ENCODE measurements at regions not wholly inside any gene's neighbourhood (a gene's known extent, or its start where the extent isn't known, plus 50 kb on each side); places are given as distances from the start of the nearest gene placed in this dataset.

DNA sequence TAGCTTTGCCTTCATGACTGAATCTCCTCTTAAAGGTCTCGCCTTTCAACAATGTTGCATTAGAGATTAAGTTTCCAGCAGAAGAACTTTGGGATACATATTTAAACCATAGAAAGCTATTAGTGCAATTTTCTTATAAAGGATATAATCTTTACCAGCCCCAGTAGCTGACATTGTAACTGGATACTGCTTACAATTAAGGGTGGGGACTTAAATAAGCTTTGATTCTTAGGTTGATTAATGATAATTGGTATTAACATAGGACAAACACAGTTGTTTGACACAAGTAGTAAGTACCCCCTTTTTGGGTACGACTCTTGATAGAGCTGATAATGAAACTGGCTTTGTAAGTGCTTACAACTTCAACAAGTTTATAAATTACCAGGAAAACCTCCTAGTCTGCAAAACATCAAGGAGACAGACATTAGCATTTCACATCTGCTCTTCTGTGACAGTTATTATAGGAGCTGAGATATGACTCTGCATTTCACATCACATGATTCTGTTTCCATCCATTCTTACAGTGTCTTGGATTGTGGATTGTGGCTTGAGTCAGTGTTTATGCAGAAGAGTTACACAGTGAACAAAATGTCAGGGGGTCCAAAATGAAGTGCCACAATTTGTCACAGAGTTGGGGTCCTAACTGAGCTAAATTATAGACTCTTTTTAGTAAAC, 249.1 kb upstream of the E2F7 start:
- H3K4me1 Mint-ChIP-seq (ENCODE audit: low read depth in 2 of 2) = no peaks in the 10 kb centered on the region
- ATAC-seq (replicated peaks) (no peak), DNase-seq (no peak)
- H3K27me3 Mint-ChIP-seq = no peaks in the 10 kb centered on the region
- no peak overlapping the region for H3K4me3 Mint-ChIP-seq
- H3K36me3 Mint-ChIP-seq (ENCODE audit: insufficient read depth) = no peaks in the 10 kb centered on the region
- H3K9me3 Mint-ChIP-seq = no peaks in the 10 kb centered on the region
- no peak overlapping the region for H3K27ac Mint-ChIP-seq

DNA sequence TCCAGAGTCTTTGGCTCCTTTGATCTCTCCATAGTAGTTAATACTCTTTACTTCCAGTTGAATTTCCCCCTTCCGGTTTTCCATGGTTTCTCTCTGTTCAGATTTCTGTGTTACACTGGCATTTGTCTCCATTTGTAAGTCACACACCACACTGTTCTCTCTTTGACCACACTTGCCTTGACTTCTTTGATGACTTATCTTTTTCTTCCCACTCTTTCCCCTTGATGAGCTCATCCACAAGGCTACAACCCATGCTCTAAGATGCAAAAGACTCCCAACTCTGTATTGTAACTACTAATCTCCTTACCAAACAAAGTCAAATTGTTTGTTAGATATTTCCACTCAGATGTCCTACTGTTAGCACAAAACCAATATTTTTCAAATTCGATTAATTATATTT, 242.7 kb upstream of the E2F7 start:
- Mint-ChIP-seq H3K27ac (no peak overlapping the region), H3K36me3 (ENCODE audit: insufficient read depth) (no peaks in the 10 kb centered on the region), H3K4me1 (ENCODE audit: low read depth in 2 of 2) (no peaks in the 10 kb centered on the region), H3K4me3 (no peak overlapping the region), H3K9me3 (no peaks in the 10 kb centered on the region), H3K27me3 (no peaks in the 10 kb centered on the region)
- DNase-seq (no peak), ATAC-seq (replicated peaks) (no peak)

GRCh38 chr12:77300811-77301210, 235.4 kb upstream of the E2F7 start:
- H3K27ac Mint-ChIP-seq = no peak overlapping the region
- no peak for DNase-seq

DNA sequence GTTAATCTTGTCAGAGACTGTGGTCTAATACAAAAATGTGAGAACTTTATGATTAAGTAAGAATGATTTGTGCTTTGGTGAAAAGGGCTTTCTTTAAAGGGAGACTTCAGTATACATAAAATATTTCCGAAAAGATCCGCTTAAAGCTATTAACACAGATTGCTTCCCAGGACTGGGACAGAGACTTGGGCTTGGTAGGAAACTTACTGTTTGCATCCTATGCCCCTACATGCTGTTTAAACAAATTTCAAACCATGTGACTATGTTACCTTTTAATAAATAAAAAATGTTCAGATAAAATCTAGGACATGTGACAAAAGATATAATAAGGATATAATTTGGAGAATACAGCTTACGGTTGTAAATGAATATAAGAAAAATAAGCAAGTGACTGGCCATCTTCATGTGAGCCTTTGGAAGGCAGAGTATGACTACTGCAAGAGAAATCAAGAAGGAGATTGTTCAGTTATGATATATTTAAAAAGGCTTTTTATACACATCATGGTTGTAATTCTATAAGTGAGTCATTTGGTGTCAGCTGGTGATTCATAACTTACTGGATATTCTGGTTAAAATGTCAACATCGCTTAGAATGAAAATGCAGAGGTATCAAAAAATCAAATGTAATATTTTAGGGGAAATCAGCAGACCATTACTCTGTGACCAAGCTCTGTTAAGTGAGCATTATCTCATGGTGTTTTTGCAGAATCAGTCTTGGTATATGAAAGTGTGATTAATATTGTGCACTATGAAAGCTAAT, 234.7 kb upstream of the E2F7 start:
- DNase-seq (no peak), ATAC-seq (replicated peaks) (no peak)
- Mint-ChIP-seq H3K27me3 (no peaks in the 10 kb centered on the region), H3K4me3 (no peak overlapping the region), H3K36me3 (ENCODE audit: insufficient read depth) (no peaks in the 10 kb centered on the region), H3K9me3 (peaks cover 0 to 4% of the 10 kb centered on the region in 2 donors), H3K4me1 (ENCODE audit: low read depth in 2 of 2) (no peaks in the 10 kb centered on the region), H3K27ac (no peak overlapping the region)

More at GRCh38 chr12:77300811-77301210, 235.4 kb upstream of the E2F7 start:
- H3K9me3 Mint-ChIP-seq = no peaks in the 10 kb centered on the region
- no peak for ATAC-seq (replicated peaks)
- H3K36me3 Mint-ChIP-seq (ENCODE audit: insufficient read depth) = no peaks in the 10 kb centered on the region
- H3K27me3 Mint-ChIP-seq = no peaks in the 10 kb centered on the region
- H3K4me1 Mint-ChIP-seq (ENCODE audit: low read depth in 2 of 2) = no peaks in the 10 kb centered on the region
- no peak overlapping the region for H3K4me3 Mint-ChIP-seq

GRCh38 chr12:77299001-77299400, 233.6 kb upstream of the E2F7 start:
- Mint-ChIP-seq H3K4me1 (ENCODE audit: low read depth in 2 of 2) (no peaks in the 10 kb centered on the region), H3K9me3 (peaks cover 0 to 10% of the 10 kb centered on the region in 2 donors), H3K4me3 (no peak overlapping the region), H3K27ac (no peak overlapping the region), H3K36me3 (ENCODE audit: insufficient read depth) (no peaks in the 10 kb centered on the region), H3K27me3 (no peaks in the 10 kb centered on the region)
- ATAC-seq (replicated peaks) (no peak), DNase-seq (no peak)

DNA sequence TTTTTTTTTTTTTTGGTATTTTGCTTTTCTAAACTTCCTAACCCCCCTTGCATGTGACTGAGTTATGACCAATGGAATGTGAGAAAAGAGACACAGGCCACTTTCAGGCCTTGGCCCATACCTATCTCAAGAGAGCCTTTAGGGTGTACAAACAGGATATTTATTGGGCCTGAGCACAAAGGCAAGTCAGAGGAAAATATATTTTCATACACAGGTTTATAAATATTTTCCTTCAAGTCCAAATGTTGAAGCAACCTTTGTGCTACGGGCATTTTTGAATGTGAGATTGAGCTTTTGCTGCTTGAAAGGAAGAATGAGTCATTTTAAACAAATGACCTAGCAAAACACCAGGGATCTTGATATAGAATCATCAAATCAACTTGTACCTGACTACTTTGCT, 228.6 kb upstream of the E2F7 start:
- no peak for ATAC-seq (replicated peaks)
- peaks cover 2 to 13% of the 10 kb centered on the region in 2 donors for H3K9me3 Mint-ChIP-seq
- no peaks in the 10 kb centered on the region for H3K27me3 Mint-ChIP-seq
- H3K27ac Mint-ChIP-seq = no peak overlapping the region
- no peak for DNase-seq
- no peak overlapping the region for H3K4me3 Mint-ChIP-seq
- H3K4me1 Mint-ChIP-seq (ENCODE audit: low read depth in 2 of 2) = no peaks in the 10 kb centered on the region
- H3K36me3 Mint-ChIP-seq (ENCODE audit: insufficient read depth) = no peaks in the 10 kb centered on the region

DNA sequence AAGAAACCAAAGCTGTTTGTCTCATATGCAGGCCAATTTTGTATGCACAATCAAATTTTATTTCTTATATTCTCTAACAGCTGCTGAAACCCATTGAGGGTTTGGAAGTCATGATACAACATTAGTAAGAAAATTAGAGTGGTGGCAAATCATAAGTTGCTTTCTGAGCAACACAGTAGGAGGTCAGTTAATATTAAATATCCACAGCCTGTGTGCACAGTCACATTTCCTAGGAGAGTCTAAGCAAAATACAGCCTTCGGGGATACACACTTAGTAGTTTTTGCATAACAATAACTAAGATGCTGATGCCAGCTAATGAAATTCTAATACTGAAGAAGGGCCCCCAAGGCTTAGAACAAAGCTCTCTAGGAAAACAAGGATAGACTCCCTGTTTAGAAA, 209.6 kb upstream of the E2F7 start:
- no peaks in the 10 kb centered on the region for H3K36me3 Mint-ChIP-seq (ENCODE audit: insufficient read depth)
- DNase-seq (no peak), ATAC-seq (replicated peaks) (no peak)
- H3K27ac Mint-ChIP-seq = no peak overlapping the region
- no peaks in the 10 kb centered on the region for H3K4me1 Mint-ChIP-seq (ENCODE audit: low read depth in 2 of 2)
- H3K27me3 Mint-ChIP-seq = no peaks in the 10 kb centered on the region
- H3K4me3 Mint-ChIP-seq = no peak overlapping the region
- peaks cover 4 to 5% of the 10 kb centered on the region in 2 donors for H3K9me3 Mint-ChIP-seq

GRCh38 chr12:77273898-77274297, 208.5 kb upstream of the E2F7 start:
- ATAC-seq (replicated peaks) (no peak), DNase-seq (no peak)
- H3K27me3 Mint-ChIP-seq = no peaks in the 10 kb centered on the region
- H3K27ac Mint-ChIP-seq = no peak overlapping the region
- H3K36me3 Mint-ChIP-seq (ENCODE audit: insufficient read depth) = no peaks in the 10 kb centered on the region
- H3K4me1 Mint-ChIP-seq (ENCODE audit: low read depth in 2 of 2) = no peaks in the 10 kb centered on the region
- peaks cover 4 to 5% of the 10 kb centered on the region in 2 donors for H3K9me3 Mint-ChIP-seq
- H3K4me3 Mint-ChIP-seq = no peak overlapping the region

DNA sequence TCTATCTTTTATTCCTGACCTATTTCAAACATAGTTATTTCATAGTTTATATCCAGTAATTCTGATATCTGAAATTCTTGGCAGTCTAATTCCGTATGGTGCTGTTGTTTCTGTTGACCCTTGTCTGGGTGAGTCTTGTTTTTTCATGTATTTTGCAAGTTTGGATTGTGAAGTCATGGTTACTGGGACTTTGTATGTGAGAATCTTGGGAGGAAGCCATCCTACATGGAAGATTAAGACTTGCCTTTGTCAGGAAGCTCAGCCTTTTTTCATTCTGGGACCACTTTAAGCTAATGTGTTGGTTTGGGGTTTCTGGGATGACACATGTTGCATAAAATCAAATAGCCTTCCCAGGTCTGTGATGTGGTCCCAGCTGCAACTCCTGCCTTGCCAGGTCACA, 191.6 kb upstream of the E2F7 start:
- H3K9me3 Mint-ChIP-seq = no peaks in the 10 kb centered on the region
- no peaks in the 10 kb centered on the region for H3K27me3 Mint-ChIP-seq
- H3K36me3 Mint-ChIP-seq (ENCODE audit: insufficient read depth) = no peaks in the 10 kb centered on the region
- H3K27ac Mint-ChIP-seq = no peak overlapping the region
- no peak for ATAC-seq (replicated peaks)
- no peak for DNase-seq
- no peaks in the 10 kb centered on the region for H3K4me1 Mint-ChIP-seq (ENCODE audit: low read depth in 2 of 2)
- H3K4me3 Mint-ChIP-seq = no peak overlapping the region

DNA sequence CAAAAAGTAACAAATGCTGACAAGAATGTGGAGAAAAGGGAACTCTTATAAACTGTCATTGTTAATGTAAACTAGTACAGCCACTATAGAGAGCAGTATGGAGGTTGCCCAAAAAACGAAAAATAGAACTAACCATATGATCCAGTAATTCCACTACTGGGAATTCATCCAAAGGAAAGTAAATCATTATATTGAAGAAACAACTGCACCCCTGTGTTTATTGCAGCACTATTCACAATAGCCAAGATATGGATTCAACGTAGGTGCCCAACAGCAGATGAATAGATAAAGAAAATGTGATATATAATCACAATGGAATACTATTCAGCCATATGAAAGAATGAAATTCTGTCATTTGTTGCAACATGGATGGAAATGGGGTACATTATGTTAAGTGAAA, 188.0 kb upstream of the E2F7 start:
- H3K27ac Mint-ChIP-seq = no peak overlapping the region
- no peaks in the 10 kb centered on the region for H3K36me3 Mint-ChIP-seq (ENCODE audit: insufficient read depth)
- no peaks in the 10 kb centered on the region for H3K27me3 Mint-ChIP-seq
- H3K4me1 Mint-ChIP-seq (ENCODE audit: low read depth in 2 of 2) = no peaks in the 10 kb centered on the region
- DNase-seq (no peak), ATAC-seq (replicated peaks) (no peak)
- no peak overlapping the region for H3K4me3 Mint-ChIP-seq
- H3K9me3 Mint-ChIP-seq = no peaks in the 10 kb centered on the region

DNA sequence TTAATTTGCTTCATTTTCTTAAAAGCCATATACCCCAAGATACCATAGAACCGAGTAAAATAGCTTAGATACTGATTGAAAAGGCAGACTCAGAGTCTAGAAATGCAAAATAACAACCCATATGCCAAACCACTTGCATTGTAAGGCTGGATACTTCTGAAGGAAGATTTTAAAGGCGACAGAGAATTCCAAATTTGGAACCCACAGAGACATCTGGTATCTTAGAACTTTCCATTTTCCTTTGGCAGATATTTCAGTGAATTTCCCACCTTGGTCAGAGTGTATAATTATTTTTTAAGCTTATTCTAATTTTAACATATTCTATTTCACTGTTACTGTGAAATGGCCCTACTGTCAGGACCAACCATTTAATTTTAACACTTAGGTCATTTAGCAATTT, 186.4 kb upstream of the E2F7 start:
- no peak overlapping the region for H3K4me3 Mint-ChIP-seq
- no peaks in the 10 kb centered on the region for H3K27me3 Mint-ChIP-seq
- H3K36me3 Mint-ChIP-seq (ENCODE audit: insufficient read depth) = no peaks in the 10 kb centered on the region
- ATAC-seq (replicated peaks) (no peak), DNase-seq (no peak)
- H3K9me3 Mint-ChIP-seq = peaks cover 0 to 5% of the 10 kb centered on the region in 2 donors
- H3K27ac Mint-ChIP-seq = no peak overlapping the region
- no peaks in the 10 kb centered on the region for H3K4me1 Mint-ChIP-seq (ENCODE audit: low read depth in 2 of 2)

- Mint-ChIP-seq H3K36me3 (ENCODE audit: insufficient read depth) (no peaks in the 10 kb centered on the region), H3K4me1 (ENCODE audit: low read depth in 2 of 2) (no peaks in the 10 kb centered on the region), H3K9me3 (peaks cover 0 to 5% of the 10 kb centered on the region in 2 donors), H3K27ac (no peak overlapping the region), H3K4me3 (no peak overlapping the region), H3K27me3 (no peaks in the 10 kb centered on the region)
- DNase-seq (no peak), ATAC-seq (replicated peaks) (no peak)
Observed at GRCh38 chr12:77249892-77250291, 184.5 kb upstream of the E2F7 start.

DNA sequence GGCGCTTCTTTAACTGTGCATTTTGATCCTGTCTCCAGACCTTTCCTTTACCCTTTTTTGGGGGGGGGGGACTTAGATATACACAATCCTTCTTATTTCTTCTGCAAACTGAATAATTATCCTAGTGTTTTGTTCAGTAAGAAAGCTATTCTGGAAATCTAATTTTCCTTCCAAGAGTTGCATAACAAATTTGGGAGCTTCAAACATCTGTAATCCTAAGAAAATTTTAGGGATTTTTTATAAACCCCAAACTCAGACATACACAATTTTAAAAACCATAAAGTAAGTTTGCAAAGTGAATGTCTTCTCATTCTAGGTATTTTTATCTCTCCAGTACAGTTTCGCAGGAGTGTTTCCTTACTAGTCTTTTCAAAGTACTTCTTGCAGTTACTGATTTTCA, 182.7 kb upstream of the E2F7 start:
- Mint-ChIP-seq H3K4me1 (ENCODE audit: low read depth in 2 of 2) (no peaks in the 10 kb centered on the region), H3K36me3 (ENCODE audit: insufficient read depth) (no peaks in the 10 kb centered on the region), H3K9me3 (peaks cover 0 to 5% of the 10 kb centered on the region in 2 donors), H3K27me3 (no peaks in the 10 kb centered on the region), H3K27ac (no peak overlapping the region), H3K4me3 (no peak overlapping the region)
- DNase-seq (no peak), ATAC-seq (replicated peaks) (no peak)

DNA sequence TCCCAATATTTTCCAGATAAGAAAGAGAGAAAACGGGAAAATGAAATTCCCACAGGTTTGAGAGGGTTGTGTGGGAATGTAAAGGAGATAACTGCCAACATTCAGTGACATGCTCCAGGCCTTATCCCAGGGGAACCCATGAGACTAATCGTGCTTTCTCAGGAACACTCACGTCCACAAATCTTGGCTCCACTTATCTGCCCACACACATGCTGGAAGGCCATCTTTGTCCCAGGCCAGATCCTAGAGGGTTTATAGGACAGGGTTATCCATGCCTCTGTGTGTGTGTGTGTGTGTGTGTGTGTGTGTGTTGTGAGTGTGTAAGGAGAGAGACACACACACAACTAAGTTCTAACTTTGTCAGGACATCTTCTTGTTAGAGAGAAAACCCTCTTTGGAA, 182.2 kb upstream of the E2F7 start:
- H3K4me3 Mint-ChIP-seq = no peak overlapping the region
- H3K4me1 Mint-ChIP-seq (ENCODE audit: low read depth in 2 of 2) = no peaks in the 10 kb centered on the region
- H3K27me3 Mint-ChIP-seq = no peaks in the 10 kb centered on the region
- H3K9me3 Mint-ChIP-seq = peaks cover 0 to 5% of the 10 kb centered on the region in 2 donors
- DNase-seq (no peak), ATAC-seq (replicated peaks) (no peak)
- H3K27ac Mint-ChIP-seq = no peak overlapping the region
- no peaks in the 10 kb centered on the region for H3K36me3 Mint-ChIP-seq (ENCODE audit: insufficient read depth)
